Fibroblast of pulmonary artery (primary cell): ENCODE measurements at regions not wholly inside any gene's neighbourhood (a gene's known extent, or its start where the extent isn't known, plus 50 kb on each side); places are given as distances from the start of the nearest gene placed in this dataset.

Experiments
- DNase-seq: peaks from one replicate; pipeline ENCODE4 v3.0.0-alpha.2; 2010; ENCODE audit warnings: low read depth
- H3K4me3 ChIP-seq: replicated peaks from 2 replicates; pipeline ENCODE4 v1.5.1; 2011; ENCODE audit warnings: low read depth, mild to moderate bottlenecking, control low read depth, low read length, moderate library complexity
- TF ChIP-seq, protein P1 (sequence below): IDR thresholded peaks from 2 replicates; pipeline ENCODE4 v1.5.1; 2011; ENCODE audit warnings: mild to moderate bottlenecking, control low read depth, low read length, inconsistent platforms; ENCODE audit errors: missing control alignments

DNA sequence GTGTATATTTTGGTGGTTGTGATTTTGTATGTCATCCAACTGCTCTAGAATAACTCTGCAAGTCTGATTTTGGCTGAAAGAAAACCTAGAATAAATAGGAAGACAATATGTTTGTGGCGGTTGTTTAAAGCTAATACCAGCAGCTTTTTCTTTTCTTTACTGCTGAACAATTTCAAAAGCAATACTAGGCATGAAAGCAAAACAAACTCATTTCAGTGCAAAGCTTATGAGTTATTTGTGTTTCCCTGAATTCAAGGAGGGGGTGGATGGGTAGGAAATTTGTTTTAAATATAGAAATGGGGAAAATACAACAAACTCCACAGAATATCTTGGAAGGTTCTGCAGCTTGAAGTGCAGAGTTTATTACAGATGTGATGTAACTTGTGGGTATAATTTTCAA lies 1041.9 kb upstream of the NR2F2 start:
- no peak for DNase-seq

DNA sequence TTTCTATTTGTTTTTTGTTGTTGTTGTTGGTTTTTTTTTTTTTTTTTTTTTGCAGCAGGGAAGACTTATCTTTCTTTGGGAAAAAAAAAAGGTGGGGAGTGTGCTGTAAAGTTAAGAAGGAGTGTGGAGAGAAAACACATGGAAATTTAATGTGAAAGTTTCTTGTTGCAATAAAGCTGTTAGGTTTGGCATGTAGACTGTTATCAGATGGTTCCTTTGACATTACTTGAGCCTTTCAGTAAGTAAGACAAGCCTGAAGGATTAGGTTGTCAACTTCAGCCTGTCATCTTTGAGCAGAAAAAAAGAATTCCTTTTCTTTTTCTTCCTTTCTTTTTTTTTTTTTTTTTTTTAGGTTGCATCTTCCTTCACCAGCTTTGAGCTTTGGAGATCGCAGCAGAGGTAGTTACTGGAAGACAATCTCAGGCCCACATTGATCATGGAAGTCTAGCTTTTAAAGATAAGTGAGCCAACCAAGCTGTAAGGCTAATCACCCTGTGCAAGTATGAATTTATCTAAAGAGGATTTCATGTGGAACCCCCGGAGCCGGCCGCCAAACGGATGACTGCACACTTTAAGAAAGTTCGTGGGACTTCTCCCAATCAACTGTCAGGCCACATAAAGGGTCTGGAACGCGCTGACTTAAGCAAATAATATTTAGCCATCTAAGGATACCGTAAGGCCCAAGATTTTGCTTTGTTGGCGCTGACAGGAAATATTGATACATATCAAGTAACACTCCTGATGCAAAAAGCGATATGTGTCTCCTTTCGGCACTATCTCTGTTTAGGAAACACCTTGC lies 1040.1 kb upstream of the NR2F2 start:
- no peak overlapping the region for H3K4me3 ChIP-seq
- TF ChIP-seq, protein P1, sequence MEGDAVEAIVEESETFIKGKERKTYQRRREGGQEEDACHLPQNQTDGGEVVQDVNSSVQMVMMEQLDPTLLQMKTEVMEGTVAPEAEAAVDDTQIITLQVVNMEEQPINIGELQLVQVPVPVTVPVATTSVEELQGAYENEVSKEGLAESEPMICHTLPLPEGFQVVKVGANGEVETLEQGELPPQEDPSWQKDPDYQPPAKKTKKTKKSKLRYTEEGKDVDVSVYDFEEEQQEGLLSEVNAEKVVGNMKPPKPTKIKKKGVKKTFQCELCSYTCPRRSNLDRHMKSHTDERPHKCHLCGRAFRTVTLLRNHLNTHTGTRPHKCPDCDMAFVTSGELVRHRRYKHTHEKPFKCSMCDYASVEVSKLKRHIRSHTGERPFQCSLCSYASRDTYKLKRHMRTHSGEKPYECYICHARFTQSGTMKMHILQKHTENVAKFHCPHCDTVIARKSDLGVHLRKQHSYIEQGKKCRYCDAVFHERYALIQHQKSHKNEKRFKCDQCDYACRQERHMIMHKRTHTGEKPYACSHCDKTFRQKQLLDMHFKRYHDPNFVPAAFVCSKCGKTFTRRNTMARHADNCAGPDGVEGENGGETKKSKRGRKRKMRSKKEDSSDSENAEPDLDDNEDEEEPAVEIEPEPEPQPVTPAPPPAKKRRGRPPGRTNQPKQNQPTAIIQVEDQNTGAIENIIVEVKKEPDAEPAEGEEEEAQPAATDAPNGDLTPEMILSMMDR, result no peak
- no peak for DNase-seq

More for the DNA sequence above, 1041.9 kb upstream of the NR2F2 start:
- H3K4me3 ChIP-seq, result no peak overlapping the region
- TF ChIP-seq, protein P1, result no peak

DNA sequence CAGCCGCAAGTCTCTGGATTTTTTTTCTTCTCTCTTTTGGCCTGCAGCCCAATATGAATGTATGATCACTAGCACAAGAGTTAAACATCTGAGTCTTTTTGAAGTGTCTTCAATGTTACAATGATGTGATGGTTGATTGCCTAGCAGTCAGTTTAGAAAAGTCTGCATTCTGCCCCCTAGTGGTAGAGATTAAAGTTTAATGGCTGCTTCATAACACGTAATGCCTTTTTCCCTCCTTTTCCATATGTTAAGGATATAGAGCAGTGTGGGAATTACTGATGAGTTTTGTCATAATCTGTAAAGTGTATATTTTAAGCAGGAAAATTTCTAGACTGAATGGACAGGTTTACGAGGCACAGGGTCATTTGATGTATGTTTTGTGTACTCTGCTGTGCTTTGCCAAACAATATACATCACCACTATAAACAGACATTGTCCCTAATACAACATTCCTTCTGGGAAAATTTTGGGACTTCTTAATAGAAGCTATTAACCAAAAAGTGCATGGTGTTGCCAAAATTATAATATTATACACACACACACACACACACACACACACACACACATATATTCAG lies 1038.5 kb upstream of the NR2F2 start:
- no peak overlapping the region for H3K4me3 ChIP-seq
- DNase-seq, result peak; percentile 57
- TF ChIP-seq, protein P1, result peak; percentile 57

DNA sequence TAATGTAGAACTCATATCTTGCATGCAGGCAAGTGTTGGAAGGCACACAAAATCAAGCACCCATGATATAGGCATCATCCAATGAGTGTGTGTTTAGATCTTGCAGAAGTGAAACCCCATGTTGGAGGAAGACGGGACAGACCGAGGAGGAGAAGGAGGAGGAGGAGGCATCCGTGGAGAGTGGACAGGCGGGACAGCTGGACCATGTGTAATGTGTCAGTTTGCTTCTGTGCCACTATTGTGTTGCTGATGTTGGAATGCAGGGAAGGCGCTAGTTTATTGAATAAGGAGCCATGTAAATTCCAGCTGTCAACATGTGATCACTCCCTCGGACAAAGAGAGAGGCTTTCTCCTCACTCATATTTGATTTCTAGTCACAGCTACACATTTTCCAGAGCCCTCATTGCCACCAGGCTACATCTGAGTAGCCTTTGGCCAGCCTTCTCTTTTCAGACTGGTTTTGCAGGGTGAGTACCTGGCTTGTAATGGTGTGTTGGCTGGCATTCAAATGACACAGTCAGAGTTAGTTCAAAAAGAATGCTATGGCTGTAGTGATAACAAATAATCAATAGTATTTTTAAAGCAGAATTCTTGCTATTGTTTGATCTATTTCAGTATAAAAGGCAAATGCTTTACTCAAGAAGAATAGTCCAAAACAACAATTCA lies 1037.6 kb upstream of the NR2F2 start:
- peak overlapping the region; percentile 26 for H3K4me3 ChIP-seq
- TF ChIP-seq, protein P1, result no peak
- DNase-seq, result peak; percentile 60

DNA sequence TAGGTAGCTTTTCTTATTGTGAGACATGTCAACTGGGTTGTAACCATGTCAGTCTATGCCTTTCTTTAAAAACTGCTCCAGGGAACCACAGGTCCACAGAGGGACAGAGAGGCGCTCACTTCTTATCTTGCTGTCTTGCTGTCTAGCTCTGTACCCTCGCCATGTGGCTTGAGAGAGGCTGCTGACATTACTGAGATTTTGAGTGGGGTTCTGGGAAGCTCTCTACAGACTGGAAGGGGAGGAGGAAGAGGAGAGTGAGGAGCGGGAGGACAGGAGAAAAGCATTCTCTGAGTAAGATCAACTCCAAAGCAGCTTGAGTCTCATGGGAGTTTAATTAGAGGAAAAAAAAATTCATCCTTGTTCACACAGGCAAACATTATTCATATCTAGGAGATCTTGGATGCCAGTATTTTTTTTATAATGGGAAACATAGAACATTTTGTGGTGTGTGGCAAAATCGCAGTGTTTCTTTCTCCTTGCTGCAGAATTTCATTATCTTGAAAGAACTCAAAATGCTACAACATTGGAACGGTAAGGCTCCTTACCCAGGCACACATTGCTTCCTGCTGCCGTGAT lies 1037.0 kb upstream of the NR2F2 start:
- TF ChIP-seq, protein P1, result no peak
- H3K4me3 ChIP-seq, result no peak overlapping the region
- no peak for DNase-seq

DNA sequence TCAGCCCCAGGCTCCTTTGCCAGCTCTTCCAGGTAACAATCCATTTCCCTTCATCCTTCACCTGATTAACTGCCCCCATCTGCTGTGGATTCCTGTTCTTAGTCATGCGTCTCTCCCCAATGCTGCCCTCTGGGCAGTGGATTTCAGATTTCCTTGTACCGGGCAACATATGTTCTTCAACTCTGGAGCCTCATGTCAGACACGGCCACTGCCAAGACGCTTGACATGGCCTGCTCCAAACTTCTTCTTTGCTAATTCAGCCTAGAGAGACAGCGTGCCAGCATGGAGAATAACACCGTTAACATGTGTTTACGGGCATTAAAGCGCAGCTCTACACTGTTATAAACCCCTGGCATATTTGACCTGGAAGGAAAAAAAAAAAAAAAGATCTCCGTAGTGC lies 1035.1 kb upstream of the NR2F2 start:
- DNase-seq, result no peak
- TF ChIP-seq, protein P1, result no peak
- H3K4me3 ChIP-seq, result no peak overlapping the region
